GM21528 (cell line): ENCODE measurements at regions not wholly inside any gene's neighbourhood (a gene's known extent, or its start where the extent isn't known, plus 50 kb on each side); places are given as distances from the start of the nearest gene placed in this dataset.

ENCODE experiments used
- ATAC-seq: cut with Tn5 transposase; IDR thresholded peaks from one replicate; pipeline ENCODE4 v1.9.1; 2021; ENCODE audit warnings: mild to moderate bottlenecking, moderate library complexity; ENCODE audit not compliant: unreplicated experiment, low FRiP score

DNA sequence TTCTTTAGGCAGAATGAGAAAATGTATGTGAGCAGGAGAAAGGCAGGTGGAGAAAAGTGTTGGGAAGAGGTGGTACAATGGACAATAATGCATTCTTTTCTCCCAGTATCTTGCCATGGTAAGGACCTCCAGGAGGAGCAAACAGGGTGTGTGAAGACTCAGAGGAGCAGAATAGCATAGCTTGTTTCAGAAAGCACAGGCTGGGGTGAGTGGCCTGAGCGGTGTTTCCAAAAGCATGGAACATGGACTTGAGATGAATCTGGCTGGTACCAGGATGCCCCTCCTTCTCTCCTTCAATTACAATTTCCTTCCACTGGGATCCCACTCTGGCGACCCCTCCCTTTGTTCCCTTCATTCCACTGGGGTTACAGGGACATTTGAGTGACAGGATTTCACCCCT, 123.4 kb upstream of the TNR start:
- ATAC-seq = no peak

DNA sequence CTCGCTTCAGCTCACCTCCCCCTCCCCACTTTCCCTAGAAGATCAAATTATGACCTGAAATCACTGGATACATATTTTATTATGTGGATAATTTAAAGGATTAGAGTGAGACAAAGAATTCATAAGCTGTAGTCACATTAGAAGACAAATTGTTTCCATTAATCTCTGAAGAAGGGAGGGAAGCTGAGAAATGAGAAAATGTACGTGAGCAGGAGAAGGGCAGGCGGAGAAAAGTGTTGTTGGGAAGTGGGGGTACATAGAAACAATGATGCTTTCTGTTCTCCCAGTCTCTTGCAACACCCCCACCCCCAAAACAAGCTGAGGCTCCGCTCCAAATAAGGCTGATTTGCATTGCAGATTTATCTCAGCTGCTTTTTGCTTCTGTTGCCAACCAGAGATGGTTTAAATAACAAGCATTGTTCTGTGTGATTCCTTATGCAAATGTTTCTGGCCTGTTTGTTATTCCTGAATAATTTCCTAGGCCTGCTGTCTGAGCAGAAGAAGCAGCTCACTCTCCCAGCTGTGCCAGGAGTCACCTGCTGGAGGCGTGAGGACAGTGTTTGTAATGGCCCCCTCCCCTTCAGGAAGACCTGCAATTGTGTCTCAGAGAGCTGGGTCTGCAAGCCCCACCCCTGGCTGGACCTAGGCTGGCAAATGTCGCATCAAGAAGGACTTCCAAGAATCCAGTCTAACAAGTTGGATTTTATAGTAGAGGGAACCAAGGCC, 121.8 kb upstream of the TNR start:
- ATAC-seq = no peak

DNA sequence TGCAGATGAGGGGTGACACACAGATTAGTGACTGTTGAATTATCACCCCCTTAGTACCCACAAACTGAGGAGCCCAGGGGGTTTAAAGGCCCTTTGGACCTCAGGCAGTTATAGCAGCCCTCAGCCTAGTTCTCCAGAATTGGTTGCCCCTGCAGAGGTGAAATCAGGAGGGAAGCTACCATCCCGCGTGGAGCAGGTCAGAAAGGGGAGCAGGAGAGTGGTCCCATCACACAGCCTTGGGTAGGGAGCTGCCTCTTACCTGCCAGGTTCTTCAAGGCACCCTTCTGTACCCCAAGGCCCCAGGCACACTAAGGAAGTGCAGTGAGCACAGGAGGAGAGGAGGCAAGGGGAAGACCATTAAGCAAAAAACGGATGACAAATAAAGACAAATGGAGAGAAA, 121.2 kb upstream of the TNR start:
- no peak for ATAC-seq

DNA sequence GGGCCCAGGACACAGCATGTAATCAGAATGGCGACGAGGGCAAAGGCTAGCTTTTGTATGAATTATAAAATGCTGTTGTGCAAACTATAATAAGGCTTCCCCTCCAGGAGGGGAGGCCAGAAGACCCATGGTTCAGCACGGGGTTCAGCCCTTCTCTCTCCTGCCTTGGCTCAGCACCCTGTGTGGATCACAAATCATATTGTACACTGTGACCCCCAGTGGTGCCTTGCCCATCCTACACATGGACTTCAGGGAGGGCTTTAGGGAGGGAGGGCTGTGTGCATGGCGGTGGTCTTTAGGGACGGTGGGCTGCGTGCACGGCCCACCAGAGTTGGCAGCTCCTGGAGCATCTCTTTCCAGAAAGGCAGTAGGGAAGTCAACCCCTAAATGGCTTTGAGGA, 120.8 kb upstream of the TNR start:
- ATAC-seq = no peak

DNA sequence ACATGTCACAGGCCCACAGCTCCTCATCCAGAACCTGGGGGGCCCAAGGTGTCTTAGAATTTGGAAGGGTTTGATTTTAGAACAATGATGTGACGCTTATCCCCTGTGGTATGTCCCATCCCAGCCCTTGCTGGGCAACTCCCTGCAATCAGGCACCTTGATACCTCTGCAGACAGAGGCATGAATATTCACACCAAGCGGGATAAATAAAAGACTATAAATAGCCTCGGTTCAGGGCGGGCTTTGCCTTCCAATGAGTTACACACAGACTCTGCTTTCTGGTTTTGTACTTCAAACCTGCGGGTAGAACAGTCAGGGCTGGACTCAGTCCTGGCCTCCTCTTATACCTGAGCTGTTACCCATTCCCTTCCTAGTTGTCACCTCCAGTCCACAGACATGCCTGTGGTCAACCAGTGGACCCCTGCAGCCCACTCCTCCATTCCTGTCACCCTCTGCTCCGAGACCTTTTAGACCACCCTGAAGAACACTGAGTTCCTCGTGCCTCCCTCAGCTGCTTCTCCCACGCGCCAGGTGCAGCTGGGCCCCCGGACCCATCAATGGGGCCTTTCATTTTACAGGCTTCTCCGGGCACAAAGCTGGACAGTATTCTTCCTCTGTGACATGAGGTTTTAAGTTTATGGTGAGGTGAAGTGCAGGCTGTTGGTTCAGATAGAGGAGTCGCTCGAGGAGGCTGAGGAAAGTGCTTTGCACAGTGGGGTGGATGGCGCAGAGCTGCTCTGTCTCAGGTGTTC, 120.1 kb upstream of the TNR start:
- ATAC-seq = no peak

DNA sequence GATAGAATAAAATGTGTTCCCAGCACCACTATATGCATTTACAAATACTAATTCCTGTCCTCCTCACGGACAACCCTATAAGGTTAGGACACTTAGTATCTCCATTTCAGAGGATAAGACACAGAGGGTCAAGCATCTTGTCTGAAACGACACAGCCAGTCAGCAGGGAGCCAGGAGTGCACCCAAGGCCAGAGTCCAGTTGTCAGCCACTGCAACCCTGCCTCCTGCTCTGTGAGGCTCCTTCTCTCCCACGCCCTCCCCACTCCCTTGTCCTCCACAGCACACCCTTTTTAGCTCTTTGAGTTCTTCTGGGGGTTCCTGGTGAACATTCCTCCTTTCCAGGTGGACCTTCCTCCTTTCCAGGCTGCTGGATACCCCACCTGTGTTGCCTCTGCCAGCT, 119.0 kb upstream of the TNR start:
- ATAC-seq = no peak

DNA sequence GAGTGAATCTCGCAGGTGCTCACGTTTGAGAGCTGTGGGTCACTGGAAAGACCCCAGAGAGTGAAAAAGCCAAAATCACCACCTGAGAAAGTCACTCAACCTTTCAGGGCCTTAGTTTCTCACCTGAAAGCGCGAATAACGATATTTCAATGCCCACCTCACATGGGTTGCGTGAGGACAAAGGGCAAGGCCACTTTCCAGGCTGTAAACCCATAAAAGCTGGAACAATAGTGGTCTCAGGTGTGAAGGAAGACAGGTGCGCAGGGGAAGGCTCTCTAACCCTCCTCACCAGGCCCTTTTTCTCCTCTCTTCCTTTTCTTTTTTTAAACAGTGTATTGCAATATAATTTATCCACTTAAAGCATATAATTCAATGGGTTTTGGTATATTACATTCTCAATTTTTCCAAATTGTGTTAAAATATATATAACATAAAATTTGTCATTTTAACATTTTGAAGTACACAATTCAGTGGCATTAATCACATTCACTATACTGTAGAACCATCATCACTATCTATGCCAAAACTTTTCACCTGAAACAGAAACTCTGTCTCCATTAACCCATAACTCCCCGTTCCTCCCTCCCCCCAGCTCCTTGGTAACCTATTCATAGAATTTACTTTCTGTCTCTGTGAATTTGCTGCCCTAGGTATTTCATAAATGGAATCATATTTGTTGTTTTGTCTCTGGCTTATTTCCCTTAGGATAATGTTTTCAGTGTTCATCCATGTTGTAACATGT, 118.4 kb upstream of the TNR start:
- ATAC-seq = no peak

DNA sequence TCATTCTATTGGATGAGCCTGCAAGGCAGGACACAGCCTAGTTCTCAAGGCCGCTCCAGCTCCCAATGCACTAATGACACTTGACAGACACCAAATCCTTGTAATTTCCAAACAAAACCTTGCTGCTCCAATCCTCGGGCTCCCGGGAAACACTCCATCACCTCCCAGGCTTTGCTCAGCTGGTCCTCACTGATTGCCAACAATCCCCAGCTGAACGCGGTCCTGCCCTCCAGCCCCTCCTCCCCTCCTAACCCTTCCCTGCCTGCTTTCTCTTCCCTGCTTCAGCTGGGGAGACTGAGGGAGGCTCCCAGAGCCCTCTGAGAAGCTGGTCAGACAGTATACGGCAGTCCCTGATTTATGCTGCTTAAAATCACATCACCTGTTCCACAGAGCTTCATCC, 114.4 kb upstream of the TNR start:
- no peak for ATAC-seq

DNA sequence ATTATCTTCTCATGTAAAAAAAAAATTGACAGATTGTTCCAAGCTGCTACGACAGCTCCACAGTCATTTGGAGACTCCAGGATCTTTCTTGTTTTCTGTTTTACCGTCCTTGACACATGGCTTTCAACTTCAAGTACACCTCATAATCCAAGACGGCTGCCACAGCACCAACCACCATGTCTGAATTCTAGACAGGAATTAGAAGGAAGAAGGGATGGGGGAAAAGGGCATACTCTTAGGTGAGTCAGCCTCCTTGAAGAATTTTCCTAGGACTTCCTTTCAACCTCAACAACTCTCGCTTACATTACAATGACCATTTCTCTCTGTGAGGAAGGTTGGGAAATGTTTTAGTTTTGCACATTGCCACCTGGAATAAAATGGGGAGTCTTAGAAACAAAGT, 110.3 kb upstream of the TNR start:
- ATAC-seq = no peak

DNA sequence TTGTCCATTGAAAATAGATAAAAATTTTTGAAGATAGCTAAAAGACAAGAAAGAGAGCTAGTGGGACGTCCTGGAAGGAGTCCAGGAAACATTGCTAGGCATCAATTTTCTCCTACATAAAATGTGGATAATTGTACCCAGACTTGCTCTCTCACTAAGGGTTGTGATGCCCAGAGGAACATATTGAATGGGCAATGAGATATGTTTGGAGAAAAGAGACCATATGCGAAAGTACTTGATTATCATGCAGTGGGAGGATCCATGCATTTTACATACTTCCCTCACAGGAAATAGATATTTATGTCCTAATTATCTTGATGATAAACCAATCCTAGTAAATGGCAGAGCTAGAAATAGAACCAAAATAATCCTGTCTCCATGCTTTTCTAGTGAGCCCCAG, 108.4 kb upstream of the TNR start:
- no peak for ATAC-seq

DNA sequence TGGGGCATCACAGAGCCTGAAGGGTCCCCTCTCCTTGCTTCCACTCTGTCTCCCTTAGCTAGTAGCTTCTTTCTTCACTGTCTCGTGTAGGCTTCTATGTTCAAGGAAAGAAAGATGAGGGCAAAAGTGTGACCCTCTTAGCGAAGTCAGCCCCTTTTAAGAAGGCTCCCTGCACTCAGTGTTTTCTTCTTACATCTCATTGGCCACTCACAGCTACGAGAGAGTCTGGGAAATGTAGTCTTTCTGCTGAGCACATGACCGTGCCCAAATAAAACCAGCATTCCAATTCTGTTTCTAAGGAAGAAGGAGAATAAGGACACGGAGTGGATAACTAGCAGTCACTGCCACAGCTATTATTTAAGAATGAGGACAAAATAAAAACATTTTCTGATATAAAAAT, 104.9 kb upstream of the TNR start:
- no peak for ATAC-seq

DNA sequence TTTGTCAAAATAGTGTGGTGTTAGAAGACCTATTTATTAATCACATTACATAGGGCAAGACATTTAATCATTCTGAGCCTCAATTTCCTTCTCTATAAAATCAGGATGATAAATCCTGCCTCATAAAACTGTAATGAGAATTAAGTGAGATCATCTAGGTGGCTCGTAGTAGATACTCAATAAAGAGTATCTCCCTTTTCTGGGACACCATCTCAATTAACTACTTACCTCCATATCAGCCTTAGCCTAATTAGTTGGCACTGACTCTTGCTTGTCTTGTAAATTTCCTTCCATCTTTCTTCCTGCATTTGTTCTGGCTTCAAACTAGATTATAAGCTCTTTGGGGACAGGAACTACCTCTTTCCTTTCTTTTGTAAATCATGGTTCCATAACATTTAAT, 102.6 kb upstream of the TNR start:
- ATAC-seq = no peak

DNA sequence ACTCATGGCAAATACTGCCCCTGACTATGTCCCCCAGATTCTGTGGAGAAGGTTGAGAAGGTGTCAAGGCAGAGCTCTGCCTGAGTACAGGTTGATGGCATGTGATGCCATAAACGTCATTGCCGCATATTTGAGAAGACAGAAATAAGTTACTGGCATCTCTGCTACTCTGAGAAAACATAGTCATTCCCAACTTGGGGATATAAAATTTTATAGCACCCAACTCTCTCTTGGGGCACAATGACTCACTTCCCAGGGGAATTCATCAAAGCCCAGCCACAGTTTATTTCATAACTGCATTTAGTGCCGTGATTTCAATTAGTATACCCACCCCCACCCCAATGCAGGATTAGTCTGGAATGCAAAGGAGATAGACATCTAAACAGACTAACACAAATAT, 101.9 kb upstream of the TNR start:
- ATAC-seq = no peak

DNA sequence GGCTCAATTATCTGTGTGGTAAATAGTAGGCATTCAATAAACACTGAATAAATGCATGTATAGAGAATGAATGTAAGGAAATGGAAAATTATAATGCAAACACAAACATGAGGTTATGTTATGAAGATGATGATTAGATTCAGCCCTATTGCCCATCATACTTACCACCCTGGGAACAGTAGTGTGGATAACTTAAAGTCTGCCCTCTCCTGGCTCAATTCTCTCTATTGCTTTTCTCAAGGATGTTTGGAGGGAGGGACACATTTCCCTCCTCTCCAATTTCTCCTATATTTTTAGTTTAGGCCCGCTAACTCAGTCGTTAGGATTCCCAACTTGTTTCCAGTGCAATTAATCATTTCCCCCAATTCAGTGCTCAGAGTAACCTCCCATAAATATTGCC, 101.5 kb upstream of the TNR start:
- no peak for ATAC-seq

DNA sequence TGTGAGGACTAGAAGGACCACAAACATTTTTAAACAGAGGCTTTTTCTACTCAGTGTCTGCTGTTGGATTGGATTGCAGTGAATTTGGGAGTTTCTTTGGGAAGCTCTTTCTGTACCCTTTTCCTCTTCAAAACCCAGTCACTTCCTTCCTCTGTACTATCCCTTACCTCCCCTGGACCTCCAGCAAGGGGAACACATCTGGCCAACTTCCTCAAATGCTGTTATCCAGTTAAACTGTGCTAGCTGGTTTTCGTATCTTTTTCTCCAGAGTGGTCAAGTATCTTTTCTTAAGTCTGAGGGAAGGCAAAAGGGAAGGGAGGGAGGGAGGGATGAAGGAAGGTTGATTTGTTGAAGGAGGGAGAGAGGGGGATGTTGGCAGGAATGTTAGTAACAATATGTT, 99.2 kb upstream of the TNR start:
- ATAC-seq = no peak

DNA sequence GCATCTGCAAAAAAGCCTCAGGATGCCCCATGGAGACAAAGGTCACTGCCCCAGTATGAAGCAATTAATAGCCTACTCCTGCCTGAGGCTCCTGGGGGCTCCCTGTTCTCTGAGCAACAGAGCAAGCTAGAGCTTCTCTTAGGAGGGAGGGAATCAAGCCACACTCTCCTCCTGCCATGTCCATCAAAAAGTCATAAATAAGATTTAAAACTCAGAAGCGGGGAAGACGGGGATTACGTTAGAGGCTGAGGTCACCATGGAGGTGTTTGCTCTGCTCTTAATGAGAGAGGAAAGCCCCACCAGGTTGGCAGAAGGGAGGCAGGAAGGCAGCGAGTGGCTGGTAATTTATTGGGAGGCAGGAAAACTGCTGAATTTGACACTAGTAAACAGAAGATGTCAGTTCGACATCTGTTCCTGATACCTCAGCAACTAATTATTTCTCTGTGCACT, 98.4 kb upstream of the TNR start:
- ATAC-seq = no peak

DNA sequence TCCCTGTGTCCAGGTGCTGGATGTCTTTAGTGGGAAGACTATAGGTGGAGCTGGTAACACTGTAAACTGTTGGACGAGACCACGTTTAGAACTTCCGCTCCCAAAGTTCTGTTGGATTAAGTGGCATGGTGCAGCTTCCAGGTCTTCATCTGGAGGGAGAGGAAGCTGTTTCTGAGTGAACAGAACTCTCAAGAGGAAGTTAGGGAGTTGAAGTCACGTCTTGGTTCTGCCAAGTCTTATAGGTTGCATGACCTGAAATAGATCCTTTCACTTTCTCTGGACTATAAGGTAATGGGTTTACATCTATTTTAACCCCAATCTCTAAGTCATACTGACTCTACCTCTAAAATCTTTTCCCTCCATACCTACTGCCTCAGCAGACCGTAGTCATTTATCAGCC, 97.4 kb upstream of the TNR start:
- ATAC-seq = no peak

DNA sequence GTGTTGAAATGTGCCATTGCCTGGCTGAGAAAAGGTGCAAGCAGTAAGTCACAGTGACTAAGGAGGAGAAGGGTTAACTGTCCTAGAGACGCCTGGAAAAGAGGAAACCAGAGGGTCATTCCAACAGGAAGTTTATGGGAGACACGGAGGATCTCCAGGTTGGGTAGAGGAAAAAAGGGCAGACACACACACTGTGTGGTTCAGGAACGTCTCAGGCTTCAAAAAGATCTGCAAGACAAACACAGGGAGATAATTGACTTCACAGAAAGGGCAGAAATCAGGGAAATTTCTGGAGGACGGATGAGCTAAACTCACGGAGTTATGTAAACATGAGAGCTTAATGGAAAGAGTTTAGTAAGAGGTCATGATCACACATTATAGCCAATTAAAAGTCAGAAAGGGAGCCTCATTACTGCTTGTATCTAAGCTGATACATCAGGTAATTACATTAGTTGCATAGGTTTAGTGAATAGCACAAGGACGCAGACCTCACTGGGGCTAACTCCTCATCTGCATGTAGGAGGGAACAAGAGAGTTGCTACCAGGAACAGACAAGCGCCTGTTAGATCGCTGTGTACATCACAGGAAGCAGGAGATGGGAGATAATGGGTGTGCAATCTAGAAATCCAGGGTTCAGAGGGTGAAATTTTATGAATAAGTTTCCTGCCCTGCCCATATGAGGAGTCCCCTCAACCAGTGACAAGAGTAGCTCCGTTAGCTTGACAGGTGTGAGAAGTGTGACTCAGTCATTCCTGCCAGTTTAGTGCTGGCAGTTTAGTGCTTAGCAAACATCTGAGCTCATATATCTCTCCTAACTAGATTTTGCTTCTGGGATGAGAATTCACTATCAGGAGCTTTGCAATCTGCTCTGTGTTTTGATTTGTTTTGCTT, 96.6 kb upstream of the TNR start:
- ATAC-seq = no peak

DNA sequence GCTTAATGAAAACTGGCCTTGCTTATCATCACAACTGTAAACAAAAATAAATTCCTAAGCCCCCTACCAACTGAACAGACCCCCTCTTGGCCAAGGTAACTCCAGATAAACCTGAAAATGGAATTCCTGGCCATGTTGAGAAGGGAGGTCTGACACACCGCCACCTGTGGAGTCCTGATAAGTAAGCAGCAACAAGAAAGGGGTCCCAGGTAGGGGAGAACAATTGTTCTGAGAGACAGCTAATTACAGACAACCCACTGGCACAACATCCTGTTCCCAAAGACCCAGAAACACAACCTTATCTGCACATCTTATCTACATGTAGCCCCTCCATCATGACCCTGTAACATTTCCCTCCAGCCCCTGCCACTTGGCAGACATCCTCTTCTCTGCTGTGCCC, 91.2 kb upstream of the TNR start:
- no peak for ATAC-seq

DNA sequence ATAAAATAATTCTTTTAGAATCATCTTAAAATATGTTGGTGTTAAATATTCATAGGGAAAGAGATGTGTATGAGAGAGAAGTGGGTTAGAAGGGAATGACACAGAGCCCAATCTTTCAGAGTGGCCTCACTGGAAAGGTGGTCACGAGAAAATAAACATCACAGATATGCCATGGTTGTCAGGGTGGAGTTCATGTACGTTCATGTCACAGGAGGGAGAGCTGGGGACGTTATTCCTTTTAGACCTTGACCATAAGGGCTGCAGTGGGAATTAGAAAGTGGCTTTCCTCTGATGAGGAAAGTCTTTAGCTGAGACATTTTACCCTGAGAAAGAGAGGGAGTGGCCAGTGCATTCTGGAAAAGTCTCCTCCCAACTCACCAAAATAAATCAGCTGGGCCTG, 90.6 kb upstream of the TNR start:
- no peak for ATAC-seq

DNA sequence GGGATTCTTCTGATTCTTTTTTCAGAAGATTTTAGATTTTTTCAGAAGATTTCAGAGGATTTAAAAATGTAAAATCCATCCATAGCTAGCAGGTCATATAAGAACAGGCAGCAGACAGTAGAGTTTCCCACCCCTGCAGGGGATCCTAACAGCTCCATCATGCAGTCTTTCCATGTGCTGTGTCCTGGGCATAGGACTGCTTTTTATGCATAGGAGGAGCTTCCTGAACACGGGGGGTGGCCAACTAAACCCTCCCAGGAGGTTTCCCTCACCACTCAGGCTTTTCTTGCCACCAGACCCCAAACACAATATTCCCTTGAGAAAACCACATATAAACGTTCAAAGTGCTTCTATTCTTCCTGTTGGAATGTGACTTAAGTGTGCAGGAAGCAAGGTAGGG, 90.1 kb upstream of the TNR start:
- no peak for ATAC-seq
